HepG2 (cell line): ENCODE measurements at regions not wholly inside any gene's neighbourhood (a gene's known extent, or its start where the extent isn't known, plus 50 kb on each side); places are given as distances from the start of the nearest gene placed in this dataset.
A peak's percentile ranks its signal among the peaks of the same experiment; 100 is the strongest.

Source experiments
- DPF2 ChIP-seq: sonication (generic); formaldehyde crosslinking; IDR thresholded peaks from 2 replicates; pipeline ENCODE4 v1.4.0; 2020; ENCODE audit warnings: mild to moderate bottlenecking, low read depth, missing genetic modification reagents, borderline replicate concordance
- GABPB1 ChIP-seq: IDR thresholded peaks from 2 replicates; pipeline ENCODE4 v1.6.1; 2016; ENCODE audit warnings: mild to moderate bottlenecking, missing genetic modification reagents, moderate library complexity, missing compliant biosample characterization
- MAFG ChIP-seq: sonication (generic); formaldehyde crosslinking; IDR thresholded peaks from 2 replicates; pipeline ENCODE4 v1.5.1; 2020; ENCODE audit warnings: mild to moderate bottlenecking, missing genetic modification reagents
- NKX3-1 ChIP-seq: sonication (generic); formaldehyde crosslinking; IDR thresholded peaks from 2 replicates; pipeline ENCODE4 v1.5.0; 2020; ENCODE audit warnings: missing genetic modification reagents
- NPAS2 ChIP-seq: sonication (generic); formaldehyde crosslinking; IDR thresholded peaks from 2 replicates; pipeline ENCODE4 v1.8.0; 2022; ENCODE audit warnings: mild to moderate bottlenecking, missing genetic modification reagents, borderline replicate concordance
- PHF20 ChIP-seq: sonication (generic); formaldehyde crosslinking; IDR thresholded peaks from 2 replicates; pipeline ENCODE4 v1.5.0; 2020; ENCODE audit warnings: mild to moderate bottlenecking, missing genetic modification reagents
- RAD21 ChIP-seq: fragments of 450-650 bp; formaldehyde crosslinking; IDR thresholded peaks from 2 replicates; pipeline ENCODE4 v1.5.0; 2020; ENCODE audit warnings: mild to moderate bottlenecking
- REXO4 ChIP-seq: sonication (generic); formaldehyde crosslinking; IDR thresholded peaks from 2 replicates; pipeline ENCODE4 v1.8.0; 2022; ENCODE audit warnings: missing genetic modification reagents, mild to moderate bottlenecking, borderline replicate concordance
- STAT5B ChIP-seq: sonication (generic); formaldehyde crosslinking; IDR thresholded peaks from 2 replicates; pipeline ENCODE4 v1.4.0; 2020; ENCODE audit warnings: missing genetic modification reagents
- SUZ12 ChIP-seq: fragments of 150-350 bp; IDR thresholded peaks from 2 replicates; pipeline ENCODE4 v1.6.1; 2014; ENCODE audit warnings: low read depth, low read length
- WIZ ChIP-seq: sonication (generic); formaldehyde crosslinking; IDR thresholded peaks from 2 replicates; pipeline ENCODE4 v1.5.1; 2020; ENCODE audit warnings: mild to moderate bottlenecking, missing genetic modification reagents
- ZKSCAN8 ChIP-seq: IDR thresholded peaks from 2 replicates; pipeline ENCODE4 v1.6.1; 2016; ENCODE audit warnings: borderline replicate concordance, missing genetic modification reagents, missing compliant biosample characterization
- ZNF224 ChIP-seq: sonication (generic); formaldehyde crosslinking; IDR thresholded peaks from 2 replicates; pipeline ENCODE4 v1.5.0; 2020; ENCODE audit warnings: mild to moderate bottlenecking, missing genetic modification reagents
- ZNF230 ChIP-seq: sonication (generic); formaldehyde crosslinking; IDR thresholded peaks from 2 replicates; pipeline ENCODE4 v1.4.0; 2020; ENCODE audit warnings: mild to moderate bottlenecking, missing genetic modification reagents
- ZNF253 ChIP-seq: sonication (generic); formaldehyde crosslinking; IDR thresholded peaks from 2 replicates; pipeline ENCODE4 v1.8.0; 2022; ENCODE audit warnings: mild to moderate bottlenecking, missing genetic modification reagents, borderline replicate concordance
- ZNF350 ChIP-seq: sonication (generic); formaldehyde crosslinking; IDR thresholded peaks from 2 replicates; pipeline ENCODE4 v1.4.0; 2020; ENCODE audit warnings: mild to moderate bottlenecking, low read depth, missing genetic modification reagents, borderline replicate concordance
- ZNF382 ChIP-seq: sonication (generic); formaldehyde crosslinking; IDR thresholded peaks from 2 replicates; pipeline ENCODE4 v1.5.0; 2020; ENCODE audit warnings: missing genetic modification reagents, mild to moderate bottlenecking, borderline replicate concordance
- TF ChIP-seq, protein P1 (sequence below): sonication (generic); formaldehyde crosslinking; IDR thresholded peaks from 2 replicates; pipeline ENCODE4 v1.5.0; 2020; ENCODE audit warnings: mild to moderate bottlenecking, low read depth, missing genetic modification reagents, borderline replicate concordance
- TF ChIP-seq, protein P2 (sequence below): sonication (generic); formaldehyde crosslinking; IDR thresholded peaks from 2 replicates; pipeline ENCODE4 v1.4.0; 2020; ENCODE audit warnings: low read depth, mild to moderate bottlenecking, missing genetic modification reagents
- TF ChIP-seq, protein P3 (sequence below): sonication (generic); formaldehyde crosslinking; IDR thresholded peaks from 2 replicates; pipeline ENCODE4 v1.5.0; 2020; ENCODE audit warnings: missing genetic modification reagents
- TF ChIP-seq, protein P4 (sequence below): sonication (generic); formaldehyde crosslinking; IDR thresholded peaks from 2 replicates; pipeline ENCODE4 v1.5.0; 2020; ENCODE audit warnings: mild to moderate bottlenecking, missing genetic modification reagents, borderline replicate concordance
- TF ChIP-seq, protein P5 (sequence below): sonication (generic); formaldehyde crosslinking; IDR thresholded peaks from 2 replicates; pipeline ENCODE4 v1.8.1; 2023; ENCODE audit warnings: mild to moderate bottlenecking, missing genetic modification reagents

DNA sequence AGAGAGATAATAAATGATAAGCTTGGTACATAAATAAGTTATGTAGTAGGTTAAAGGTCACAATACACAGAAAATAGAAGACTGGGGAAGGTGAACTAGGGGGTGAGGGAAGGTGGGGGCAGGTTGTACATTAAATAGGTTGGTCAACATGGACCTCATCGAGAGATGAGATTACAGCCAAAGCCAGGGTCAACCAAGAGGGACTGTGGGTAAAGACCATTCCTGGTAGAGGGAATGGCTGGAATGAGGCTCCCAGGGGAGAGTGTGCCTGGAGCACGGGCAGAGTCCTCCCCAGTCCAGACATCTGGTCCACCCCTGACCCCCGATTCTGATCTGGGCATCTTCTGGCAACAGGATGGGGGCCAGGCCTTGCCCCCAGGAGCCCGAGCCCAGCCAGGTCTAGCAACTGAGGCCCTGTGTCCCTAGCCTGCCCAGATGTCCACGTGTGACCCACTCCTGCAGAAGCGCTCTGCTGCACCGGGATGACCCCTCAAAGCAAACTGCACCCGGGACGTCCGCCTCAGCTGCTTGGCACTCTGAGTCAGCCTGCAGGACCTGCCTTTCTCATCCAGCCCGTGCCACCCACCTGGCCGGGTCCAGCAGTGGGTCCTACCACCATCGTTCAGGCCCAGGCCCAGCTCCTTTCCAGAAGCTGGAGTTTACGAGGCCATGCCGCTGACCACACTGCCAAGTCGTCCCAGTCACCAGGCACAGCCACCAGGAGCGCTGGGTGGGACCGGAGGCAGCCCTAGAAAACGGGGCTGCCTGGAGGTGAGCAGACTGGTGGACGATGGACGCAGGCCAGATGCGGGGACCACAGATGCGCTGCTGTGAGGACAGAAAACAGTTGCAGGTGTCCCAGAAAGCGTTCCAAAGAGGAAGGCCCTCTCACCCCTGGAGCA, 56.2 kb upstream of the ID2 start (continued):
- TF ChIP-seq ZNF350 (CRISPR knock-in tag) = peak; percentile 22; the same call in 1 of the 2 replicates
- TF ChIP-seq REXO4 (CRISPR knock-in tag) = peak; percentile 87; the same call in 1 of the 2 replicates
- TF ChIP-seq, protein P1, sequence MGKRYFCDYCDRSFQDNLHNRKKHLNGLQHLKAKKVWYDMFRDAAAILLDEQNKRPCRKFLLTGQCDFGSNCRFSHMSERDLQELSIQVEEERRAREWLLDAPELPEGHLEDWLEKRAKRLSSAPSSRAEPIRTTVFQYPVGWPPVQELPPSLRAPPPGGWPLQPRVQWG (CRISPR knock-in tag) = no peak
- peak; percentile 80; the same call in 1 of the 2 replicates for TF ChIP-seq ZNF230
- peak; percentile 91; the same call in 1 of the 2 replicates for TF ChIP-seq ZKSCAN8 (CRISPR knock-in tag)
- no peak; the same call in 1 of the 2 replicates for TF ChIP-seq RAD21 (CRISPR knock-in tag)
- no peak for TF ChIP-seq STAT5B (CRISPR knock-in tag)
- TF ChIP-seq ZNF382 (CRISPR knock-in tag) = no peak
- TF ChIP-seq DPF2 (CRISPR knock-in tag) = peak; percentile 19; the same call in 1 of the 2 replicates
- no peak for TF ChIP-seq WIZ (CRISPR knock-in tag)
- TF ChIP-seq GABPB1 (CRISPR knock-in tag) = peak; percentile 76
- TF ChIP-seq MAFG (CRISPR knock-in tag) = no peak
- TF ChIP-seq NPAS2 (CRISPR knock-in tag) = no peak
- TF ChIP-seq PHF20 = peak; percentile 61
- TF ChIP-seq, protein P2, sequence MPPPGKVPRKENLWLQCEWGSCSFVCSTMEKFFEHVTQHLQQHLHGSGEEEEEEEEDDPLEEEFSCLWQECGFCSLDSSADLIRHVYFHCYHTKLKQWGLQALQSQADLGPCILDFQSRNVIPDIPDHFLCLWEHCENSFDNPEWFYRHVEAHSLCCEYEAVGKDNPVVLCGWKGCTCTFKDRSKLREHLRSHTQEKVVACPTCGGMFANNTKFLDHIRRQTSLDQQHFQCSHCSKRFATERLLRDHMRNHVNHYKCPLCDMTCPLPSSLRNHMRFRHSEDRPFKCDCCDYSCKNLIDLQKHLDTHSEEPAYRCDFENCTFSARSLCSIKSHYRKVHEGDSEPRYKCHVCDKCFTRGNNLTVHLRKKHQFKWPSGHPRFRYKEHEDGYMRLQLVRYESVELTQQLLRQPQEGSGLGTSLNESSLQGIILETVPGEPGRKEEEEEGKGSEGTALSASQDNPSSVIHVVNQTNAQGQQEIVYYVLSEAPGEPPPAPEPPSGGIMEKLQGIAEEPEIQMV (CRISPR knock-in tag) = peak; percentile 87; the same call in 1 of the 2 replicates
- TF ChIP-seq, protein P3, sequence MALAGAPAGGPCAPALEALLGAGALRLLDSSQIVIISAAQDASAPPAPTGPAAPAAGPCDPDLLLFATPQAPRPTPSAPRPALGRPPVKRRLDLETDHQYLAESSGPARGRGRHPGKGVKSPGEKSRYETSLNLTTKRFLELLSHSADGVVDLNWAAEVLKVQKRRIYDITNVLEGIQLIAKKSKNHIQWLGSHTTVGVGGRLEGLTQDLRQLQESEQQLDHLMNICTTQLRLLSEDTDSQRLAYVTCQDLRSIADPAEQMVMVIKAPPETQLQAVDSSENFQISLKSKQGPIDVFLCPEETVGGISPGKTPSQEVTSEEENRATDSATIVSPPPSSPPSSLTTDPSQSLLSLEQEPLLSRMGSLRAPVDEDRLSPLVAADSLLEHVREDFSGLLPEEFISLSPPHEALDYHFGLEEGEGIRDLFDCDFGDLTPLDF (CRISPR knock-in tag) = 0 out of 2 replicates have a peak, but pooled peaks have one; percentile 13
- TF ChIP-seq, protein P4, sequence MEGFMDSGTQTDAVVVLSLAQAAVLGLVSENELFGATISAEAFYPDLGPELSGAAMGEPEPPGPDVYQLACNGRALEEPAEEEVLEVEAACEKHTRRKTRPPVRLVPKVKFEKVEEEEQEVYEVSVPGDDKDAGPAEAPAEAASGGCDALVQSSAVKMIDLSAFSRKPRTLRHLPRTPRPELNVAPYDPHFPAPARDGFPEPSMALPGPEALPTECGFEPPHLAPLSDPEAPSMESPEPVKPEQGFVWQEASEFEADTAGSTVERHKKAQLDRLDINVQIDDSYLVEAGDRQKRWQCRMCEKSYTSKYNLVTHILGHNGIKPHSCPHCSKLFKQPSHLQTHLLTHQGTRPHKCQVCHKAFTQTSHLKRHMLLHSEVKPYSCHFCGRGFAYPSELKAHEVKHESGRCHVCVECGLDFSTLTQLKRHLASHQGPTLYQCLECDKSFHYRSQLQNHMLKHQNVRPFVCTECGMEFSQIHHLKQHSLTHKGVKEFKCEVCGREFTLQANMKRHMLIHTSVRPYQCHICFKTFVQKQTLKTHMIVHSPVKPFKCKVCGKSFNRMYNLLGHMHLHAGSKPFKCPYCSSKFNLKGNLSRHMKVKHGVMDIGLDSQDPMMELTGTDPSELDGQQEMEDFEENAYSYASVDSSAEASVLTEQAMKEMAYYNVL (CRISPR knock-in tag) = peak; percentile 83; the same call in 1 of the 2 replicates
- peak; percentile 22; the same call in 1 of the 2 replicates for TF ChIP-seq NKX3-1 (CRISPR knock-in tag)
- TF ChIP-seq, protein P5, sequence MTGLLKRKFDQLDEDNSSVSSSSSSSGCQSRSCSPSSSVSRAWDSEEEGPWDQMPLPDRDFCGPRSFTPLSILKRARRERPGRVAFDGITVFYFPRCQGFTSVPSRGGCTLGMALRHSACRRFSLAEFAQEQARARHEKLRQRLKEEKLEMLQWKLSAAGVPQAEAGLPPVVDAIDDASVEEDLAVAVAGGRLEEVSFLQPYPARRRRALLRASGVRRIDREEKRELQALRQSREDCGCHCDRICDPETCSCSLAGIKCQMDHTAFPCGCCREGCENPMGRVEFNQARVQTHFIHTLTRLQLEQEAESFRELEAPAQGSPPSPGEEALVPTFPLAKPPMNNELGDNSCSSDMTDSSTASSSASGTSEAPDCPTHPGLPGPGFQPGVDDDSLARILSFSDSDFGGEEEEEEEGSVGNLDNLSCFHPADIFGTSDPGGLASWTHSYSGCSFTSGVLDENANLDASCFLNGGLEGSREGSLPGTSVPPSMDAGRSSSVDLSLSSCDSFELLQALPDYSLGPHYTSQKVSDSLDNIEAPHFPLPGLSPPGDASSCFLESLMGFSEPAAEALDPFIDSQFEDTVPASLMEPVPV = peak; percentile 80
- peak; percentile 95; the same call in 1 of the 2 replicates for TF ChIP-seq ZNF224 (CRISPR knock-in tag)
- no peak for TF ChIP-seq SUZ12
- peak; percentile 92; the same call in 1 of the 2 replicates for TF ChIP-seq ZNF253 (CRISPR knock-in tag)
